ENCODE measurements at regions not wholly inside any gene's neighbourhood (a gene's known extent, or its start where the extent isn't known, plus 50 kb on each side); places are given as distances from the start of the nearest gene placed in this dataset.
"Not testable (repeated sequence)": the region's sequence is repeated elsewhere in the genome, so short reads cannot be mapped to it uniquely, and the experiment has no call there.

GRCh38 chr3:43838877-43839276, 148.1 kb downstream of the ABHD5 start:
- DNase-seq: no peak

- DNase-seq: no peak
Observed at GRCh38 chr3:43843386-43843785, 152.6 kb downstream of the ABHD5 start.

- no peak for DNase-seq
Observed at GRCh38 chr3:43844757-43845156, 154.0 kb downstream of the ABHD5 start.

GRCh38 chr3:43845553-43845952, 154.8 kb downstream of the ABHD5 start:
- not testable (repeated sequence) for DNase-seq

- no peak for DNase-seq
Observed at GRCh38 chr3:43852066-43852465, 161.3 kb downstream of the ABHD5 start.

- DNase-seq: no peak
Observed at GRCh38 chr3:43854283-43854682, 163.5 kb downstream of the ABHD5 start.

GRCh38 chr3:43854916-43855315, 164.2 kb downstream of the ABHD5 start:
- no peak for DNase-seq

GRCh38 chr3:43855674-43856299, 165.0 kb downstream of the ABHD5 start:
- DNase-seq: peak; percentile 34

GRCh38 chr3:43856351-43856750, 165.6 kb downstream of the ABHD5 start:
- DNase-seq: no peak

- DNase-seq: no peak
Observed at GRCh38 chr3:43856761-43857160, 166.0 kb downstream of the ABHD5 start.

- DNase-seq: no peak
Observed at GRCh38 chr3:43857361-43858293, 166.9 kb downstream of the ABHD5 start.

GRCh38 chr3:43858294-43858701, 167.6 kb downstream of the ABHD5 start:
- DNase-seq: no peak

GRCh38 chr3:43859766-43860165, 169.0 kb downstream of the ABHD5 start:
- no peak for DNase-seq

GRCh38 chr3:43861635-43862034, 170.9 kb downstream of the ABHD5 start:
- DNase-seq: no peak

- DNase-seq: no peak
Observed at GRCh38 chr3:43862470-43862869, 171.7 kb downstream of the ABHD5 start.

- no peak for DNase-seq
Observed at GRCh38 chr3:43862992-43863805, 172.5 kb downstream of the ABHD5 start.

GRCh38 chr3:43863966-43864933, 173.5 kb downstream of the ABHD5 start:
- no peak for DNase-seq

- no peak for DNase-seq
Observed at GRCh38 chr3:43865351-43865750, 174.6 kb downstream of the ABHD5 start.

GRCh38 chr3:43865887-43866528, 175.3 kb downstream of the ABHD5 start:
- DNase-seq: no peak

GRCh38 chr3:43866529-43867353, 176.0 kb downstream of the ABHD5 start:
- no peak for DNase-seq

Measured in stimulated activated CD4-positive, alpha-beta T cell treated with anti-CD3 and anti-CD28 coated beads, Interleukin-4, amount 100 ng/mL, for 24 hours (primary cell).